H1 (cell line): ENCODE measurements at regions not wholly inside any gene's neighbourhood (a gene's known extent, or its start where the extent isn't known, plus 50 kb on each side); places are given as distances from the start of the nearest gene placed in this dataset.

Experiments
- CTCF ChIA-PET: fragments of 300-600 bp; sonication (Branson Sonifier 250); formaldehyde crosslinking; loops from one replicate; lab custom pipeline; 2021; ENCODE audit not compliant: partially characterized antibody; lab: Charles Lee
- POLR2A ChIA-PET: fragments of 300-600 bp; sonication (Branson Sonifier 250); formaldehyde crosslinking; loops from one replicate; lab custom pipeline; 2021; ENCODE audit warnings: inconsistent platforms; ENCODE audit not compliant: partially characterized antibody; lab: Charles Lee
- DNase-seq, 2 experiments: peaks; one replicate each; pipeline versions ENCODE4 v3.0.0 to v3.0.0-alpha.2; 2010 to 2022; ENCODE audit warnings: low spot score in 2 of 2, low read depth in 1 of 2, mixed read lengths in 1 of 2
- FAIRE-seq: peaks from 2 replicates; lab custom pipeline; 2011; peaks lifted over from hg19 to GRCh38; lab: Jason Lieb, UNC
- H2AFZ ChIP-seq: 2 replicates; pipeline ENCODE4 v1.8.1; 2012; ENCODE audit warnings: low read length, inconsistent platforms
- H2AK5ac ChIP-seq: 2 replicates; pipeline ENCODE4 v1.6.1; 2013; ENCODE audit warnings: low read depth, low read length
- H2BK120ac ChIP-seq: replicated peaks from 2 replicates; pipeline ENCODE3; 2013; ENCODE audit warnings: low read depth, low read length, inconsistent platforms
- H2BK12ac ChIP-seq: 2 replicates; pipeline ENCODE4 v1.6.1; 2013; ENCODE audit warnings: low read depth, low read length
- H2BK15ac ChIP-seq: 2 replicates; pipeline ENCODE4 v1.6.1; 2013; ENCODE audit warnings: low read length
- H2BK20ac ChIP-seq: 2 replicates; pipeline ENCODE4 v1.6.1; 2013; ENCODE audit warnings: low read length
- H2BK5ac ChIP-seq: 2 replicates; pipeline ENCODE4 v1.6.1; 2013; ENCODE audit warnings: low read depth, low read length
- H3K14ac ChIP-seq: 2 replicates; pipeline ENCODE4 v1.6.1; 2013; ENCODE audit warnings: inconsistent platforms; ENCODE audit not compliant: insufficient read length
- H3K18ac ChIP-seq: 2 replicates; pipeline ENCODE4 v1.6.1; 2013; ENCODE audit warnings: low read length; ENCODE audit errors: extremely low read depth
- H3K23ac ChIP-seq: 2 replicates; pipeline ENCODE4 v1.6.1; 2013; ENCODE audit warnings: inconsistent platforms; ENCODE audit not compliant: insufficient read length
- H3K23me2 ChIP-seq: 2 replicates; pipeline ENCODE4 v1.6.1; 2013; ENCODE audit warnings: low read depth, low read length
- H3K27ac ChIP-seq: 2 replicates; pipeline ENCODE4 v1.6.1; 2011; ENCODE audit warnings: low read depth, low read length, inconsistent platforms
- H3K27me3 ChIP-seq, 4 experiments: replicated peaks in 1 of 4; 1 replicate in 1 of 4; 2 replicates in 3 of 4; pipeline versions ENCODE4 v1.6.1 to v1.8.1; 2011 to 2013; ENCODE audit warnings: low read length in 3 of 4, mild to moderate bottlenecking in 3 of 4, inconsistent platforms in 2 of 4, mixed read lengths in 2 of 4, moderate library complexity in 1 of 4; ENCODE audit not compliant: control insufficient read depth in 3 of 4, insufficient read depth in 3 of 4; ENCODE audit errors: extremely low read depth in 1 of 4
- H3K36me3 ChIP-seq, 4 experiments: 2 replicates each; pipeline versions ENCODE4 v1.6.1 to v1.8.1; 2011 to 2013; ENCODE audit warnings: mild to moderate bottlenecking in 4 of 4, low read length in 3 of 4, moderate library complexity in 2 of 4, control low read depth in 1 of 4, inconsistent platforms in 1 of 4; ENCODE audit not compliant: insufficient read depth in 4 of 4, control insufficient read depth in 2 of 4
- H3K4ac ChIP-seq: replicated peaks from 2 replicates; pipeline ENCODE3; 2013; ENCODE audit warnings: low read length, low read depth, mixed read lengths, inconsistent platforms; ENCODE audit not compliant: insufficient read length
- H3K4me1 ChIP-seq, 4 experiments: replicated peaks in 1 of 4; 1 replicate in 1 of 4; 2 replicates in 3 of 4; pipeline versions ENCODE4 v1.6.1 to v1.8.1; 2011 to 2013; ENCODE audit warnings: low read length in 3 of 4, inconsistent platforms in 2 of 4, mixed read lengths in 1 of 4; ENCODE audit not compliant: insufficient read depth in 4 of 4, control insufficient read depth in 3 of 4
- H3K4me2 ChIP-seq, 2 experiments: 2 replicates each; pipeline versions ENCODE4 v1.6.1 to v1.8.1; 2011 to 2013; ENCODE audit warnings: low read depth in 2 of 2, low read length in 2 of 2, control low read depth in 1 of 2, inconsistent platforms in 1 of 2, mild to moderate bottlenecking in 1 of 2; ENCODE audit not compliant: insufficient read depth in 1 of 2
- H3K4me3 ChIP-seq, 4 experiments: fragments of 200-600, 300-600 bp in 1 of 4; sonication (generic), shearing (Covaris generic), sonication (Bioruptor Twin) in 1 of 4; 2 replicates each; pipeline versions ENCODE4 v1.5.1 to v1.8.1; 2011 to 2016; ENCODE audit warnings: low read length in 4 of 4, low read depth in 3 of 4, control low read depth in 2 of 4, inconsistent platforms in 2 of 4, mild to moderate bottlenecking in 2 of 4, mixed read lengths in 1 of 4, moderate library complexity in 1 of 4; ENCODE audit not compliant: insufficient read depth in 2 of 4; ENCODE audit errors: extremely low read depth in 1 of 4
- H3K56ac ChIP-seq: replicated peaks from 2 replicates; pipeline ENCODE3; 2013; ENCODE audit warnings: low read depth, mild to moderate bottlenecking, mixed read lengths, low read length, inconsistent platforms; ENCODE audit not compliant: insufficient read length
- H3K79me1 ChIP-seq: 2 replicates; pipeline ENCODE4 v1.6.1; 2013; ENCODE audit warnings: low read depth, low read length, control low read depth
- H3K79me2 ChIP-seq, 2 experiments: 2 replicates each; pipeline versions ENCODE4 v1.6.1 to v1.8.1; 2012 to 2013; ENCODE audit warnings: low read length in 2 of 2, mild to moderate bottlenecking in 2 of 2, inconsistent platforms in 1 of 2; ENCODE audit not compliant: insufficient read depth in 2 of 2, control insufficient read depth in 1 of 2
- H3K9ac ChIP-seq, 4 experiments: replicated peaks in 1 of 4; 1 replicate in 1 of 4; 2 replicates in 3 of 4; pipeline versions ENCODE4 v1.6.1 to v1.8.1; 2011 to 2013; ENCODE audit warnings: low read depth in 3 of 4, low read length in 3 of 4, control low read depth in 2 of 4, mild to moderate bottlenecking in 2 of 4, moderate library complexity in 2 of 4, inconsistent platforms in 1 of 4; ENCODE audit errors: extremely low read depth in 1 of 4
- H3K9me3 ChIP-seq, 2 experiments: 2 replicates each; pipeline versions ENCODE4 v1.6.1 to v1.8.1; 2012 to 2013; ENCODE audit warnings: mild to moderate bottlenecking in 2 of 2, moderate library complexity in 2 of 2, control low read depth in 1 of 2, inconsistent platforms in 1 of 2, low read depth in 1 of 2, low read length in 1 of 2, mixed read lengths in 1 of 2; ENCODE audit not compliant: insufficient read depth in 2 of 2
- H4K20me1 ChIP-seq, 2 experiments: replicated peaks in 1 of 2; 2 replicates each; pipeline versions ENCODE3 to v1.8.1; 2011 to 2013; ENCODE audit warnings: inconsistent platforms in 2 of 2, low read length in 2 of 2, mild to moderate bottlenecking in 1 of 2; ENCODE audit not compliant: insufficient read depth in 2 of 2, control insufficient read depth in 1 of 2
- H4K5ac ChIP-seq: 2 replicates; pipeline ENCODE4 v1.6.1; 2013; ENCODE audit warnings: low read length, low read depth, mixed read lengths, inconsistent platforms; ENCODE audit not compliant: insufficient read length
- H4K8ac ChIP-seq: 2 replicates; pipeline ENCODE4 v1.8.0; 2013; ENCODE audit warnings: mild to moderate bottlenecking, moderate library complexity, low read length, inconsistent platforms; ENCODE audit not compliant: insufficient read depth; ENCODE audit errors: extremely low read depth
- H4K91ac ChIP-seq: replicated peaks from 2 replicates; pipeline ENCODE3; 2013; ENCODE audit warnings: low read length, mixed read lengths, inconsistent platforms; ENCODE audit not compliant: insufficient read length
- CREB1 ChIP-seq: IDR thresholded peaks from 2 replicates; pipeline ENCODE4 v1.6.1; 2012; ENCODE audit warnings: inconsistent platforms
- GABPA ChIP-seq: IDR thresholded peaks from 2 replicates; pipeline ENCODE4 v1.6.1; 2011; ENCODE audit warnings: mild to moderate bottlenecking, low read length, moderate library complexity, borderline replicate concordance; ENCODE audit not compliant: insufficient read depth
- JUND ChIP-seq: IDR thresholded peaks from 2 replicates; pipeline ENCODE4 v1.6.1; 2011; ENCODE audit warnings: mild to moderate bottlenecking, improper control_type of control experiment, low read length
- KDM4A ChIP-seq: IDR thresholded peaks from one replicate; pipeline ENCODE4 v1.7.1; 2012; ENCODE audit warnings: low read depth, mild to moderate bottlenecking, moderate library complexity, low read length, inconsistent platforms; ENCODE audit not compliant: severe bottlenecking
- MAX ChIP-seq: IDR thresholded peaks from 2 replicates; pipeline ENCODE4 v1.6.1; 2012; ENCODE audit warnings: inconsistent platforms
- NANOG ChIP-seq: IDR thresholded peaks from 2 replicates; pipeline ENCODE4 v1.6.1; 2011; ENCODE audit warnings: low read length, low read depth, mild to moderate bottlenecking, inconsistent platforms; ENCODE audit not compliant: insufficient read depth, poor library complexity, severe bottlenecking
- WGBS, 2 experiments: shearing (Covaris generic) in 1 of 2; methylation state at CpG; one replicate each; pipeline versions ENCODE4 v1.1.6 to v1.1.7; 2013 to 2015; ENCODE audit warnings: low lambda C conversion rate in 2 of 2, mixed read lengths in 2 of 2, inconsistent platforms in 1 of 2, low coverage in 1 of 2, missing lambda C conversion rate in 1 of 2; ENCODE audit not compliant: insufficient replicate concordance in 2 of 2, insufficient coverage in 1 of 2, insufficient read length in 1 of 2; ENCODE audit errors: extremely low coverage in 1 of 2, missing lambda C conversion rate in 1 of 2; 5-methylcytosine and 5-hydroxymethylcytosine counted together

- WGBS, 2 experiments = 86% methylated on average over 5 of the region's 5 CpGs; no CpG with 5 or more reads in 1 of the 2 experiments
- Histone ChIP-seq H3K23ac (no peak overlapping the region), H4K5ac (no peak overlapping the region), H2BK12ac (no peak overlapping the region), H2BK15ac (no peak overlapping the region), H3K4ac (no peak overlapping the region), H4K91ac (no peak overlapping the region), H3K27ac (no peak overlapping the region), H2AK5ac (no peak overlapping the region), H2BK5ac (no peak overlapping the region), H3K4me2 (no peak overlapping the region), H3K56ac (no peak overlapping the region), H2BK120ac (no peak overlapping the region), H3K9me3 (no peaks in the 10 kb centered on the region), H3K4me3 (no peak overlapping the region), H2BK20ac (no peak overlapping the region), H2AFZ (no peak overlapping the region), H3K79me2 (0 out of 4 replicates have a peak, but pooled peaks cover 0 to 2% of the 10 kb centered on the region in 2 experiments), H3K79me1 (no peaks in the 10 kb centered on the region), H3K18ac (no peak overlapping the region), H3K4me1 (no peaks in the 10 kb centered on the region), H3K23me2 (no peaks in the 10 kb centered on the region), H4K8ac (no peak overlapping the region), H3K36me3 (no peaks in the 10 kb centered on the region), H4K20me1 (peaks cover 0 to 2% of the 10 kb centered on the region in 2 experiments)
- POLR2A ChIA-PET = no interaction called here
- FAIRE-seq (no peak), DNase-seq (no peak)
- TF ChIP-seq JUND (no peak), GABPA (no peak), CREB1 (no peak), KDM4A (no peak), NANOG (no peak), MAX (no peak)
- TF ChIP-seq, all 59 proteins: peak for 0
- no peak overlapping the region for H3K9ac ChIP-seq
- H3K27me3 ChIP-seq = no peaks in the 10 kb centered on the region
- H3K14ac ChIP-seq = no peak overlapping the region
- CTCF ChIA-PET = no interaction called here
Measured at GRCh38 chr10:45548068-45548467, 124.5 kb downstream of the ZFAND4 start.
